ENCODE measurements at regions not wholly inside any gene's neighbourhood (a gene's known extent, or its start where the extent isn't known, plus 50 kb on each side); places are given as distances from the start of the nearest gene placed in this dataset.

- no peaks in the 10 kb centered on the region for H3K36me3 Mint-ChIP-seq (ENCODE audit: low read depth)
- H3K4me1 Mint-ChIP-seq (ENCODE audit: low read depth): no peaks in the 10 kb centered on the region
Measured at GRCh38 chr5:121725450-121725849, 126.2 kb upstream of the FTMT start.

GRCh38 chr5:121726991-121727390 lies 124.7 kb upstream of the FTMT start:
- H3K27me3 Mint-ChIP-seq (ENCODE audit: low read depth): no peaks in the 10 kb centered on the region
- H3K9me3 Mint-ChIP-seq: peaks cover 4% of the 10 kb centered on the region
- H3K4me1 Mint-ChIP-seq (ENCODE audit: low read depth): no peaks in the 10 kb centered on the region
- no peaks in the 10 kb centered on the region for H3K36me3 Mint-ChIP-seq (ENCODE audit: low read depth)
- no peak for DNase-seq (ENCODE audit: low spot score)
- no peak overlapping the region for H3K4me3 Mint-ChIP-seq
- H3K27ac Mint-ChIP-seq: no peak overlapping the region

More at GRCh38 chr5:121725450-121725849, 126.2 kb upstream of the FTMT start:
- Mint-ChIP-seq H3K27me3 (ENCODE audit: low read depth) (no peaks in the 10 kb centered on the region), H3K9me3 (peaks cover 4% of the 10 kb centered on the region), H3K27ac (no peak overlapping the region), H3K4me3 (no peak overlapping the region)
- no peak for DNase-seq (ENCODE audit: low spot score)

GRCh38 chr5:121731377-121731776 lies 120.3 kb upstream of the FTMT start:
- Mint-ChIP-seq H3K9me3 (no peaks in the 10 kb centered on the region), H3K4me3 (no peak overlapping the region), H3K27me3 (ENCODE audit: low read depth) (no peaks in the 10 kb centered on the region), H3K36me3 (ENCODE audit: low read depth) (no peaks in the 10 kb centered on the region), H3K4me1 (ENCODE audit: low read depth) (no peaks in the 10 kb centered on the region), H3K27ac (no peak overlapping the region)
- DNase-seq (ENCODE audit: low spot score): no peak

- DNase-seq (ENCODE audit: low spot score): no peak
- Mint-ChIP-seq H3K4me3 (no peak overlapping the region), H3K36me3 (ENCODE audit: low read depth) (no peaks in the 10 kb centered on the region), H3K27ac (no peak overlapping the region), H3K27me3 (ENCODE audit: low read depth) (no peaks in the 10 kb centered on the region), H3K9me3 (no peaks in the 10 kb centered on the region), H3K4me1 (ENCODE audit: low read depth) (no peaks in the 10 kb centered on the region)
Measured at GRCh38 chr5:121735618-121736017, 116.1 kb upstream of the FTMT start.

- no peak overlapping the region for H3K4me3 Mint-ChIP-seq
- no peak for DNase-seq (ENCODE audit: low spot score)
- no peaks in the 10 kb centered on the region for H3K36me3 Mint-ChIP-seq (ENCODE audit: low read depth)
- no peaks in the 10 kb centered on the region for H3K9me3 Mint-ChIP-seq
- H3K4me1 Mint-ChIP-seq (ENCODE audit: low read depth): no peaks in the 10 kb centered on the region
- H3K27me3 Mint-ChIP-seq (ENCODE audit: low read depth): no peaks in the 10 kb centered on the region
- H3K27ac Mint-ChIP-seq: no peak overlapping the region
Measured at GRCh38 chr5:121737120-121737519, 114.6 kb upstream of the FTMT start.

- DNase-seq (ENCODE audit: low spot score): no peak
- Mint-ChIP-seq H3K9me3 (no peaks in the 10 kb centered on the region), H3K27ac (no peak overlapping the region), H3K27me3 (ENCODE audit: low read depth) (no peaks in the 10 kb centered on the region), H3K4me3 (no peak overlapping the region), H3K36me3 (ENCODE audit: low read depth) (no peaks in the 10 kb centered on the region), H3K4me1 (ENCODE audit: low read depth) (no peaks in the 10 kb centered on the region)
Measured at GRCh38 chr5:121741156-121741555, 110.5 kb upstream of the FTMT start.

GRCh38 chr5:121744577-121744976 lies 107.1 kb upstream of the FTMT start:
- no peaks in the 10 kb centered on the region for H3K9me3 Mint-ChIP-seq
- no peaks in the 10 kb centered on the region for H3K36me3 Mint-ChIP-seq (ENCODE audit: low read depth)
- DNase-seq (ENCODE audit: low spot score): no peak
- no peaks in the 10 kb centered on the region for H3K4me1 Mint-ChIP-seq (ENCODE audit: low read depth)
- H3K27ac Mint-ChIP-seq: no peak overlapping the region
- no peak overlapping the region for H3K4me3 Mint-ChIP-seq
- H3K27me3 Mint-ChIP-seq (ENCODE audit: low read depth): no peaks in the 10 kb centered on the region

- H3K4me1 Mint-ChIP-seq (ENCODE audit: low read depth): no peaks in the 10 kb centered on the region
Measured at GRCh38 chr5:121745407-121745806, 106.3 kb upstream of the FTMT start.

GRCh38 chr5:121746763-121747162 lies 104.9 kb upstream of the FTMT start:
- Mint-ChIP-seq H3K36me3 (ENCODE audit: low read depth) (no peaks in the 10 kb centered on the region), H3K4me3 (no peak overlapping the region), H3K4me1 (ENCODE audit: low read depth) (no peaks in the 10 kb centered on the region), H3K27ac (no peak overlapping the region), H3K9me3 (no peaks in the 10 kb centered on the region), H3K27me3 (ENCODE audit: low read depth) (no peaks in the 10 kb centered on the region)
- no peak for DNase-seq (ENCODE audit: low spot score)

More at GRCh38 chr5:121745407-121745806, 106.3 kb upstream of the FTMT start:
- Mint-ChIP-seq H3K27me3 (ENCODE audit: low read depth) (no peaks in the 10 kb centered on the region), H3K36me3 (ENCODE audit: low read depth) (no peaks in the 10 kb centered on the region), H3K27ac (no peak overlapping the region), H3K9me3 (no peaks in the 10 kb centered on the region), H3K4me3 (no peak overlapping the region)
- no peak for DNase-seq (ENCODE audit: low spot score)

GRCh38 chr5:121748686-121749085 lies 103.0 kb upstream of the FTMT start:
- no peak overlapping the region for H3K27ac Mint-ChIP-seq
- no peak overlapping the region for H3K4me3 Mint-ChIP-seq
- H3K4me1 Mint-ChIP-seq (ENCODE audit: low read depth): no peaks in the 10 kb centered on the region
- DNase-seq (ENCODE audit: low spot score): no peak
- H3K9me3 Mint-ChIP-seq: no peaks in the 10 kb centered on the region
- no peaks in the 10 kb centered on the region for H3K36me3 Mint-ChIP-seq (ENCODE audit: low read depth)
- no peaks in the 10 kb centered on the region for H3K27me3 Mint-ChIP-seq (ENCODE audit: low read depth)

GRCh38 chr5:121752149-121752548 lies 99.5 kb upstream of the FTMT start:
- Mint-ChIP-seq H3K27me3 (ENCODE audit: low read depth) (no peaks in the 10 kb centered on the region), H3K9me3 (no peaks in the 10 kb centered on the region), H3K27ac (no peak overlapping the region), H3K36me3 (ENCODE audit: low read depth) (no peaks in the 10 kb centered on the region), H3K4me1 (ENCODE audit: low read depth) (no peaks in the 10 kb centered on the region), H3K4me3 (no peak overlapping the region)
- no peak for DNase-seq (ENCODE audit: low spot score)

- Mint-ChIP-seq H3K27me3 (ENCODE audit: low read depth) (no peaks in the 10 kb centered on the region), H3K4me3 (no peak overlapping the region), H3K27ac (no peak overlapping the region), H3K36me3 (ENCODE audit: low read depth) (no peaks in the 10 kb centered on the region), H3K4me1 (ENCODE audit: low read depth) (no peaks in the 10 kb centered on the region), H3K9me3 (no peaks in the 10 kb centered on the region)
- DNase-seq (ENCODE audit: low spot score): no peak
Measured at GRCh38 chr5:121755266-121755665, 96.4 kb upstream of the FTMT start.

GRCh38 chr5:121757753-121758152 lies 93.9 kb upstream of the FTMT start:
- H3K27ac Mint-ChIP-seq: no peak overlapping the region
- DNase-seq (ENCODE audit: low spot score): no peak
- no peaks in the 10 kb centered on the region for H3K9me3 Mint-ChIP-seq

GRCh38 chr5:121758615-121759014 lies 93.1 kb upstream of the FTMT start:
- no peaks in the 10 kb centered on the region for H3K9me3 Mint-ChIP-seq

More at GRCh38 chr5:121757753-121758152, 93.9 kb upstream of the FTMT start:
- Mint-ChIP-seq H3K4me3 (no peak overlapping the region), H3K27me3 (ENCODE audit: low read depth) (no peaks in the 10 kb centered on the region), H3K36me3 (ENCODE audit: low read depth) (no peaks in the 10 kb centered on the region), H3K4me1 (ENCODE audit: low read depth) (no peaks in the 10 kb centered on the region)

GRCh38 chr5:121762426-121762825 lies 89.3 kb upstream of the FTMT start:
- Mint-ChIP-seq H3K4me1 (ENCODE audit: low read depth) (no peaks in the 10 kb centered on the region), H3K27me3 (ENCODE audit: low read depth) (no peaks in the 10 kb centered on the region), H3K4me3 (no peak overlapping the region), H3K9me3 (no peaks in the 10 kb centered on the region), H3K27ac (no peak overlapping the region), H3K36me3 (ENCODE audit: low read depth) (no peaks in the 10 kb centered on the region)
- no peak for DNase-seq (ENCODE audit: low spot score)

More at GRCh38 chr5:121758615-121759014, 93.1 kb upstream of the FTMT start:
- no peak for DNase-seq (ENCODE audit: low spot score)
- Mint-ChIP-seq H3K36me3 (ENCODE audit: low read depth) (no peaks in the 10 kb centered on the region), H3K4me1 (ENCODE audit: low read depth) (no peaks in the 10 kb centered on the region), H3K27ac (no peak overlapping the region), H3K27me3 (ENCODE audit: low read depth) (no peaks in the 10 kb centered on the region), H3K4me3 (no peak overlapping the region)

Data from T-helper 2 cell treated with Interferon-gamma antibody and Interleukin-4, amounts not matched to agents 5 μg/mL and 100 μg/mL, for 36 hours (primary cell).